Activated naive CD4-positive, alpha-beta T cell treated with anti-CD3 and anti-CD28 coated beads, Interleukin-2, amount 10 ng/mL, durations not matched to agents 7 days and 5 days (primary cell): ENCODE measurements at regions not wholly inside any gene's neighbourhood (a gene's known extent, or its start where the extent isn't known, plus 50 kb on each side); places are given as distances from the start of the nearest gene placed in this dataset.

Source experiments
- CTCF ChIA-PET: fragments of 350-600 bp; sonication (Branson Sonifier 250); formaldehyde crosslinking; loops from one replicate; lab custom pipeline; 2021; ENCODE audit warnings: antibody characterized with exemption; lab: Charles Lee
- DNase-seq: peaks from one replicate; pipeline ENCODE4 v3.0.0-alpha.2; 2020
- H3K27ac Mint-ChIP-seq: one replicate; pipeline ENCODE4 v1.8.0; 2021; ENCODE audit warnings: mild to moderate bottlenecking, moderate library complexity, mixed read lengths
- H3K27me3 Mint-ChIP-seq: one replicate; pipeline ENCODE4 v1.8.0; 2021; ENCODE audit warnings: mild to moderate bottlenecking, mixed read lengths
- H3K36me3 Mint-ChIP-seq: one replicate; pipeline ENCODE4 v1.8.0; 2021; ENCODE audit warnings: mixed read lengths
- H3K4me1 Mint-ChIP-seq: one replicate; pipeline ENCODE4 v1.8.0; 2021; ENCODE audit warnings: mixed read lengths
- H3K4me3 Mint-ChIP-seq: one replicate; pipeline ENCODE4 v1.8.0; 2021; ENCODE audit warnings: mild to moderate bottlenecking, moderate library complexity, mixed read lengths
- H3K9me3 Mint-ChIP-seq: one replicate; pipeline ENCODE4 v1.8.0; 2021; ENCODE audit warnings: mixed read lengths

GRCh38 chr4:82069883-82070638 is 303.7 kb downstream of the HNRNPD start:
- Mint-ChIP-seq H3K36me3 (no peaks in the 10 kb centered on the region), H3K4me3 (no peak overlapping the region), H3K27me3 (peaks cover 5% of the 10 kb centered on the region), H3K27ac (no peak overlapping the region), H3K4me1 (no peaks in the 10 kb centered on the region), H3K9me3 (no peaks in the 10 kb centered on the region)
- DNase-seq: no peak
- CTCF ChIA-PET: no interaction called here

GRCh38 chr4:82063017-82063416 is 310.8 kb downstream of the HNRNPD start:
- CTCF ChIA-PET: no interaction called here
- DNase-seq: no peak
- Mint-ChIP-seq H3K36me3 (no peaks in the 10 kb centered on the region), H3K4me1 (peaks cover 5% of the 10 kb centered on the region), H3K27ac (no peak overlapping the region), H3K27me3 (no peaks in the 10 kb centered on the region), H3K4me3 (no peak overlapping the region), H3K9me3 (no peaks in the 10 kb centered on the region)

GRCh38 chr4:82057990-82058544 is 315.7 kb downstream of the HNRNPD start:
- no peaks in the 10 kb centered on the region for H3K9me3 Mint-ChIP-seq
- H3K27ac Mint-ChIP-seq: no peak overlapping the region
- H3K36me3 Mint-ChIP-seq: no peaks in the 10 kb centered on the region
- no peaks in the 10 kb centered on the region for H3K27me3 Mint-ChIP-seq
- CTCF ChIA-PET: no interaction called here
- H3K4me1 Mint-ChIP-seq: peaks cover 3% of the 10 kb centered on the region
- H3K4me3 Mint-ChIP-seq: no peak overlapping the region
- no peak for DNase-seq

GRCh38 chr4:82055156-82055555 is 318.6 kb downstream of the HNRNPD start:
- Mint-ChIP-seq H3K27me3 (peaks cover 4% of the 10 kb centered on the region), H3K27ac (no peak overlapping the region), H3K9me3 (no peaks in the 10 kb centered on the region), H3K4me1 (no peaks in the 10 kb centered on the region), H3K36me3 (no peaks in the 10 kb centered on the region), H3K4me3 (no peak overlapping the region)
- DNase-seq: no peak
- CTCF ChIA-PET: no interaction called here

- Mint-ChIP-seq H3K4me3 (no peak overlapping the region), H3K9me3 (no peaks in the 10 kb centered on the region), H3K4me1 (no peaks in the 10 kb centered on the region), H3K27ac (no peak overlapping the region), H3K36me3 (no peaks in the 10 kb centered on the region), H3K27me3 (peaks cover 4% of the 10 kb centered on the region)
- CTCF ChIA-PET: no interaction called here
- DNase-seq: no peak
Measured at GRCh38 chr4:82053396-82053795, 320.4 kb downstream of the HNRNPD start.

- CTCF ChIA-PET: no interaction called here
- Mint-ChIP-seq H3K9me3 (no peaks in the 10 kb centered on the region), H3K36me3 (no peaks in the 10 kb centered on the region), H3K4me1 (no peaks in the 10 kb centered on the region), H3K27me3 (peaks cover 15% of the 10 kb centered on the region), H3K4me3 (no peak overlapping the region), H3K27ac (no peak overlapping the region)
- DNase-seq: no peak
Measured at GRCh38 chr4:82050796-82051195, 323.0 kb downstream of the HNRNPD start.

- H3K4me3 Mint-ChIP-seq: no peak overlapping the region
- H3K27ac Mint-ChIP-seq: no peak overlapping the region
- no peaks in the 10 kb centered on the region for H3K9me3 Mint-ChIP-seq
- H3K27me3 Mint-ChIP-seq: peaks cover 30% of the 10 kb centered on the region
- CTCF ChIA-PET: no interaction called here
- no peak for DNase-seq
- no peaks in the 10 kb centered on the region for H3K4me1 Mint-ChIP-seq
- no peaks in the 10 kb centered on the region for H3K36me3 Mint-ChIP-seq
Measured at GRCh38 chr4:82049294-82049693, 324.5 kb downstream of the HNRNPD start.

- Mint-ChIP-seq H3K4me3 (no peak overlapping the region), H3K4me1 (no peaks in the 10 kb centered on the region), H3K36me3 (no peaks in the 10 kb centered on the region), H3K27ac (no peak overlapping the region), H3K9me3 (no peaks in the 10 kb centered on the region), H3K27me3 (peaks cover 44% of the 10 kb centered on the region)
- no peak for DNase-seq
- CTCF ChIA-PET: no interaction called here
Measured at GRCh38 chr4:82047731-82048130, 326.1 kb downstream of the HNRNPD start.

GRCh38 chr4:82046796-82047195 is 327.0 kb downstream of the HNRNPD start:
- H3K36me3 Mint-ChIP-seq: no peaks in the 10 kb centered on the region
- no peaks in the 10 kb centered on the region for H3K9me3 Mint-ChIP-seq
- CTCF ChIA-PET: no interaction called here
- DNase-seq: no peak
- H3K27me3 Mint-ChIP-seq: peaks cover 53% of the 10 kb centered on the region
- no peaks in the 10 kb centered on the region for H3K4me1 Mint-ChIP-seq
- no peak overlapping the region for H3K4me3 Mint-ChIP-seq
- no peak overlapping the region for H3K27ac Mint-ChIP-seq

GRCh38 chr4:82045267-82045666 is 328.5 kb downstream of the HNRNPD start:
- peaks cover 55% of the 10 kb centered on the region for H3K27me3 Mint-ChIP-seq
- no peak overlapping the region for H3K4me3 Mint-ChIP-seq
- CTCF ChIA-PET: no interaction called here
- H3K36me3 Mint-ChIP-seq: no peaks in the 10 kb centered on the region
- no peak for DNase-seq
- no peaks in the 10 kb centered on the region for H3K4me1 Mint-ChIP-seq
- no peak overlapping the region for H3K27ac Mint-ChIP-seq
- H3K9me3 Mint-ChIP-seq: no peaks in the 10 kb centered on the region

GRCh38 chr4:82044141-82044993 is 329.4 kb downstream of the HNRNPD start:
- DNase-seq: peak; percentile 21
- no peak overlapping the region for H3K4me3 Mint-ChIP-seq
- H3K27me3 Mint-ChIP-seq: peaks cover 55% of the 10 kb centered on the region
- CTCF ChIA-PET: no interaction called here
- no peaks in the 10 kb centered on the region for H3K9me3 Mint-ChIP-seq
- H3K4me1 Mint-ChIP-seq: no peaks in the 10 kb centered on the region
- H3K36me3 Mint-ChIP-seq: no peaks in the 10 kb centered on the region
- H3K27ac Mint-ChIP-seq: no peak overlapping the region

- no peak for DNase-seq
- Mint-ChIP-seq H3K27ac (no peak overlapping the region), H3K4me3 (no peak overlapping the region), H3K9me3 (no peaks in the 10 kb centered on the region), H3K4me1 (no peaks in the 10 kb centered on the region), H3K36me3 (no peaks in the 10 kb centered on the region), H3K27me3 (peaks cover 55% of the 10 kb centered on the region)
- CTCF ChIA-PET: no interaction called here
Measured at GRCh38 chr4:82043809-82044137, 330.0 kb downstream of the HNRNPD start.

GRCh38 chr4:82043081-82043808 is 330.5 kb downstream of the HNRNPD start:
- no peaks in the 10 kb centered on the region for H3K4me1 Mint-ChIP-seq
- no peak for DNase-seq
- H3K36me3 Mint-ChIP-seq: no peaks in the 10 kb centered on the region
- H3K27me3 Mint-ChIP-seq: peaks cover 55% of the 10 kb centered on the region
- no peaks in the 10 kb centered on the region for H3K9me3 Mint-ChIP-seq
- H3K27ac Mint-ChIP-seq: no peak overlapping the region
- CTCF ChIA-PET: no interaction called here
- no peak overlapping the region for H3K4me3 Mint-ChIP-seq

- CTCF ChIA-PET: interaction anchor here (0.6 kb wide), 1 partner anchor 134 kb away, joined by 3 read pairs; no protein-coding TSS in a partner anchor
- H3K27ac Mint-ChIP-seq: no peak overlapping the region
- no peak for DNase-seq
Measured at GRCh38 chr4:82042042-82042441, 331.7 kb downstream of the HNRNPD start.

More at GRCh38 chr4:82042042-82042441, 331.7 kb downstream of the HNRNPD start:
- H3K4me3 Mint-ChIP-seq: no peak overlapping the region
- H3K27me3 Mint-ChIP-seq: peaks cover 55% of the 10 kb centered on the region
- H3K36me3 Mint-ChIP-seq: no peaks in the 10 kb centered on the region
- H3K9me3 Mint-ChIP-seq: no peaks in the 10 kb centered on the region
- no peaks in the 10 kb centered on the region for H3K4me1 Mint-ChIP-seq
